Left hindlimb (tissue), 1 donor: ENCODE measurements at regions not wholly inside any gene's neighbourhood (a gene's known extent, or its start where the extent isn't known, plus 50 kb on each side); places are given as distances from the start of the nearest gene placed in this dataset.
A peak's percentile ranks its signal among the peaks of the same experiment; 100 is the strongest.

Source experiments
- DNase-seq: peaks from one replicate; pipeline ENCODE4 v3.0.0-alpha.2; 2018

- DNase-seq, result no peak
Measured at GRCh38 chr2:67783026-67783425, 279.8 kb downstream of the C1D start.

GRCh38 chr2:67790622-67791021 is 272.2 kb downstream of the C1D start:
- DNase-seq, result no peak

- DNase-seq, result no peak
Measured at GRCh38 chr2:67792191-67792590, 270.6 kb downstream of the C1D start.

- DNase-seq, result peak; percentile 59
Measured at GRCh38 chr2:67792681-67793091, 270.1 kb downstream of the C1D start.

- no peak for DNase-seq
Measured at GRCh38 chr2:67797801-67798540, 264.8 kb downstream of the C1D start.

GRCh38 chr2:67798541-67799160 is 264.2 kb downstream of the C1D start:
- DNase-seq, result no peak

- DNase-seq, result no peak
Measured at GRCh38 chr2:67799886-67800285, 262.9 kb downstream of the C1D start.

- DNase-seq, result no peak
Measured at GRCh38 chr2:67802291-67802690, 260.5 kb downstream of the C1D start.

GRCh38 chr2:67802824-67803223 is 260.0 kb downstream of the C1D start:
- no peak for DNase-seq

GRCh38 chr2:67806816-67807215 is 256.0 kb downstream of the C1D start:
- no peak for DNase-seq

- DNase-seq, result no peak
Measured at GRCh38 chr2:67808112-67808511, 254.7 kb downstream of the C1D start.

- no peak for DNase-seq
Measured at GRCh38 chr2:67812682-67813081, 250.1 kb downstream of the C1D start.

- no peak for DNase-seq
Measured at GRCh38 chr2:67823726-67824125, 239.1 kb downstream of the C1D start.

- no peak for DNase-seq
Measured at GRCh38 chr2:67824186-67824585, 238.6 kb downstream of the C1D start.

GRCh38 chr2:67825476-67825875 is 237.3 kb downstream of the C1D start:
- no peak for DNase-seq

GRCh38 chr2:67828066-67828465 is 234.7 kb downstream of the C1D start:
- DNase-seq, result no peak

GRCh38 chr2:67829470-67829869 is 233.3 kb downstream of the C1D start:
- DNase-seq, result no peak

- DNase-seq, result no peak
Measured at GRCh38 chr2:67833632-67834031, 229.2 kb downstream of the C1D start.

- DNase-seq, result no peak
Measured at GRCh38 chr2:67834482-67834881, 228.3 kb downstream of the C1D start.

GRCh38 chr2:67835266-67835665 is 227.5 kb downstream of the C1D start:
- no peak for DNase-seq

- DNase-seq, result no peak
Measured at GRCh38 chr2:67836866-67837265, 225.9 kb downstream of the C1D start.

- no peak for DNase-seq
Measured at GRCh38 chr2:67838205-67838604, 224.6 kb downstream of the C1D start.

- DNase-seq, result no peak
Measured at GRCh38 chr2:67839242-67839641, 223.6 kb downstream of the C1D start.

- DNase-seq, result no peak
Measured at GRCh38 chr2:67839668-67840067, 223.1 kb downstream of the C1D start.
